Activated naive CD4-positive, alpha-beta T cell treated with anti-CD3 and anti-CD28 coated beads, Interleukin-2, amount 50 U/mL, for 24 hours (primary cell): ENCODE measurements at regions not wholly inside any gene's neighbourhood (a gene's known extent, or its start where the extent isn't known, plus 50 kb on each side); places are given as distances from the start of the nearest gene placed in this dataset.

ENCODE experiments used
- H3K27ac Mint-ChIP-seq: one replicate; pipeline ENCODE4 v1.8.0; 2021; ENCODE audit warnings: mild to moderate bottlenecking, mixed read lengths
- H3K27me3 Mint-ChIP-seq: one replicate; pipeline ENCODE4 v1.8.0; 2021; ENCODE audit warnings: mixed read lengths
- H3K36me3 Mint-ChIP-seq: one replicate; pipeline ENCODE4 v1.8.0; 2021; ENCODE audit warnings: mixed read lengths
- H3K4me1 Mint-ChIP-seq: one replicate; pipeline ENCODE4 v1.8.0; 2021; ENCODE audit warnings: mixed read lengths
- H3K4me3 Mint-ChIP-seq: one replicate; pipeline ENCODE4 v1.8.0; 2021; ENCODE audit warnings: mild to moderate bottlenecking, mixed read lengths
- H3K9me3 Mint-ChIP-seq: one replicate; pipeline ENCODE4 v1.8.0; 2021; ENCODE audit warnings: mixed read lengths

DNA sequence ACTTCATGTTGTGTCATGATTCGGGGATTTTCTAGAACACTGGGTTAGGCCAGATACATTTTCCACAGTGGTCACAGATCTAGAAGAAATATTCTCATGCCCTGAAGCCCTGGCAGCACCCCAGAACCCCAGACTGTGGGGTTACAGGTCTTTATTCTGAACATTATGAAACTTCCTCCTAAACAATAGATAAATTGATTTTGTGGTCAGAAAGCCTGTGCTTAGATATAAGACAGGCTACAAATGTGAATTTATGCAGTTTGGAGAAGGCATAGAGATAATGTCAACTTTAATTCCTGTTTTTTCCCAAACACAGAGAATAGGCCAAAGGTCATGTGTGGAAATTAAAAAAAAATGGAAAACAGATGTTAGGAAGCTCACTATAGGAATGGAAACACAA is 492.9 kb downstream of the SPRY1 start:
- H3K27me3 Mint-ChIP-seq = no peaks in the 10 kb centered on the region
- no peak overlapping the region for H3K4me3 Mint-ChIP-seq
- H3K4me1 Mint-ChIP-seq = no peaks in the 10 kb centered on the region
- H3K27ac Mint-ChIP-seq = no peak overlapping the region
- no peaks in the 10 kb centered on the region for H3K36me3 Mint-ChIP-seq
- H3K9me3 Mint-ChIP-seq = no peaks in the 10 kb centered on the region

DNA sequence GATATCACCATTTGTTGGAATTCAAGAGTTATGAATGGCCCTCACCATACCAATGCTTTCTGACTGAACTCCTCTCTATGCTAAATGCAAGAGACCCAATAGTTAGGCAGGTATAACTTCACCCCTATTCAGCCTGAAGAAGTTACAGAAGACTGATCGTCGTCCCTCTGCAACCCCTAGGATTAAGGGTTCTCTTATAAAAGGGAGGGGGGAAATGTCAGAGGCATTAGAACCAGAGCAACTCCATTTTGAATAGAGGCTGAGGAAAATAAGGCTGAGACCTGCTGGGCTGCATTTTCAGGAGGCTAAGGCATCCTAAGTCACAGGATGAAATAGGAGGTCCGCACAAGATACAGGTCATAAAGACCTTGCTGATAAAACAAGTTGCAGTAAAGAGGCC is 494.3 kb downstream of the SPRY1 start:
- Mint-ChIP-seq H3K4me3 (no peak overlapping the region), H3K27me3 (no peaks in the 10 kb centered on the region), H3K36me3 (no peaks in the 10 kb centered on the region), H3K4me1 (no peaks in the 10 kb centered on the region), H3K27ac (no peak overlapping the region), H3K9me3 (no peaks in the 10 kb centered on the region)

DNA sequence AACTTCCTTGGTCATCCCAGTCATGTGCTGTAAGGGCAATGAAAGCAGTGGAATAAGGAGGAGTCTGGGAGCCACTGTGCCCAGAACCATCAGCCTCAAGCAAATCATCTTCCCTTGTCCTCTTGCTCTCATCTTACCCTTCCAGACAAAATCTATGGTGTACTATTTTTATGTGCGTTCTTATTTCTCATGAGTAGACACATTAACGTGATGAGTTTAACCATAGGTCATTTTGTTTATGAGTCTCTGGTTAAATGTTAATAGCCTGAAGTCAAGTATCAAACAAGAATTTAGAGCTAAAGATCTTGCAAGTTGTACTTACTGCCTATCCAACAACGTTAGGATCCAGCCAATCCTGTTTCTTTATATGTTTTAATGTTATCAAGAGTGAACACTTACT is 495.3 kb downstream of the SPRY1 start:
- H3K4me3 Mint-ChIP-seq = no peak overlapping the region
- no peaks in the 10 kb centered on the region for H3K9me3 Mint-ChIP-seq
- no peaks in the 10 kb centered on the region for H3K36me3 Mint-ChIP-seq
- no peaks in the 10 kb centered on the region for H3K4me1 Mint-ChIP-seq
- H3K27ac Mint-ChIP-seq = no peak overlapping the region
- H3K27me3 Mint-ChIP-seq = no peaks in the 10 kb centered on the region

DNA sequence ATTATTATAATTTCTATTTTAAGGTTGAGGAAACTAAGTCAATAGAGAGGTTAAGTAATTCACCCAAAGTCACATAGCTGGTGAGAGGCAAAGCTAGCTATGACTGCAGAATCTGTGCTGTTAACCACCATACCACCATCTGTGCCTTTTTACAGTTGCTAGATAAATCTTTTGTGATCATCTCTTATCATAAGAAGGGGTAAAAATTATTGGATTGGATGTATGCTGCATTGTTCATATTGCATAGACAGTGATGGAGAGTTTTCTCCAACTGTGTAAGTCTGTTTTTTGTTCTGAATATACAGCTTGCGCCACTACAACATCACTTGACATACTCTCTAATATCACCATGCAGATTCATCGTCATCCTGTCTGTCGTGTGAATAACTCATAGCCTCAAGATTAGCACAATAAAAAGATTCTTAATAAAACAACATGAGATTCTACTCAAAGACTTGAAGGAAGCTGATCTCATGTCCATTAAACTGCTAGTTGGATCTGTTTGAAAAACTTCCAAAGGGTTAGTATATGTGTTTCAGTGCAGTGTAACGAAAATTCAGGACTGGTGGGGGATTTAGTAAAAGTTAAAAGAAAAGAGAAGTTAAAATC is 495.9 kb downstream of the SPRY1 start:
- H3K27me3 Mint-ChIP-seq = no peaks in the 10 kb centered on the region
- H3K27ac Mint-ChIP-seq = no peak overlapping the region
- no peak overlapping the region for H3K4me3 Mint-ChIP-seq
- no peaks in the 10 kb centered on the region for H3K36me3 Mint-ChIP-seq
- no peaks in the 10 kb centered on the region for H3K9me3 Mint-ChIP-seq
- no peaks in the 10 kb centered on the region for H3K4me1 Mint-ChIP-seq

DNA sequence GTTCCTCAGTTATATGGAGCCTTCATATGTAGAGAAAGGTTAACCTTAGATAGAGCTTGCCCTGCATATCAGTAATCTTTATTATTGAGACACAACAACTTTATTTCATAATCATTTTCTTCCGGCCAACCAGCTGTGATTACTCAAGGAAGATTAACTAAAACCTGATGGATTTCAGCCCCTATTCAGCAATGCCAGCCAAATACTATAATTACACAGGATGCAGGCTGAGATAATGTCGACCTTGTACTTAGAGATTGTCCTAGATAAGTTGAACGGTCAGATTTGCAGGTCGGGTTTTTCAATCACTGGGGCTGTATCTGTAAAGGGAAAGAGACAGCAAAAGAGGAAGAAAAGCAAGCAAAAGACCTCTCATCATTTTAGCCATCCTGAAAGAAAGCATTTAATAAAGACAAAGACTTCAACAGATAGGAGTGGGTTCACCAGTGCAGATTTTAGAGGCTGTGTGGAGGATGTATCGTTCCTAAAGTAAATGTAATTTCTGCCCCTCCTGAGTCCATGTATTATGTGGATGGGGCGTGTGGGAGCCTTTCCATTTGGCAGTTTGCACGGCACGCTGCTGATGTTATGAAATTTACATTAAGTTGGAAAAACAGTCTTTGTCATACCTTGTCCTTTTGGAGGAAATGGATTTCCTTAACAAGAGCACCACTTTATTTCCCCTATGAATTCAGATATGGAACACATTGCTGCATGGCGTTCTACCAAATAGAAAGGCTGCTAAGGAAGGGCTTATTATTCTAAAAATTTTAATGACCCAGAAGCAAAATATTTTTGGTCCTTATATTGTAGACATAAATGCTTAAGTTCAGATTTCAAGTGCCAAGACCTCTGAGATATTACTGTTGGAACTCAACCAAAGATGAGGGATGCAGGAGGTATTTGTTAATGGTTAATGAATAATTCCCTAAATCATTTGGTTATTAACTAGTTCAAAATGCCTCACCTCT is 496.7 kb downstream of the SPRY1 start:
- Mint-ChIP-seq H3K36me3 (no peaks in the 10 kb centered on the region), H3K4me3 (no peak overlapping the region), H3K4me1 (no peaks in the 10 kb centered on the region), H3K27ac (no peak overlapping the region), H3K27me3 (no peaks in the 10 kb centered on the region), H3K9me3 (no peaks in the 10 kb centered on the region)

DNA sequence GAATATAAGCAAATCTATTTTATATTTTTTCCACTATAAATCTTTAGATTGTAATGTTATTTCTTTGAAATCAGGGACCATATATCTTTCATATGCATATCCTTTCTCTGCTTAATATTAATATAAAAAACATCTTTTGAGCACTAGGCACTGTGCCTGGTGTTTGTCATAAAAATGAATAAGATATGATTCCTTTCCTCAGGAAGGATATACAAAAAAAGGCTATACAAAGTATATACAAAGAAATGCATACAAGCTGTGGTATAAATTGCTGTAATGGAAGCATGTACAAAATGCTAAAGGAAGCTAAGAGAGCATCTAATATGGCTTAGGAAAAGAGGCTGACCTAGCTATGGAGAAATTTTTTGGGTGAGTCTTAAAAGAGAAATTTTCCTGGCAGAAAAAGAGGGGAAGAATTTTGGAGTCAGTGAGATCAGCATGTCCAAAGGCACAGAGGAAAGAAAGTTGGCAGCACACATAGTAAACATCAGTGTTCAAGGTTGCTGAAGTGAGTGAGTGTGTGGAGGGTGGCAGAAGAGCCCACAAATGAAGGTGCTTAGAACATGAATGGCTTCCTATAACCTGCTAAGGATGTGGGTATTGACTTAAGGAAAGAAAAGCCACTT is 500.0 kb downstream of the SPRY1 start:
- no peaks in the 10 kb centered on the region for H3K4me1 Mint-ChIP-seq
- no peaks in the 10 kb centered on the region for H3K9me3 Mint-ChIP-seq
- no peak overlapping the region for H3K4me3 Mint-ChIP-seq
- no peak overlapping the region for H3K27ac Mint-ChIP-seq
- no peaks in the 10 kb centered on the region for H3K36me3 Mint-ChIP-seq
- H3K27me3 Mint-ChIP-seq = no peaks in the 10 kb centered on the region

DNA sequence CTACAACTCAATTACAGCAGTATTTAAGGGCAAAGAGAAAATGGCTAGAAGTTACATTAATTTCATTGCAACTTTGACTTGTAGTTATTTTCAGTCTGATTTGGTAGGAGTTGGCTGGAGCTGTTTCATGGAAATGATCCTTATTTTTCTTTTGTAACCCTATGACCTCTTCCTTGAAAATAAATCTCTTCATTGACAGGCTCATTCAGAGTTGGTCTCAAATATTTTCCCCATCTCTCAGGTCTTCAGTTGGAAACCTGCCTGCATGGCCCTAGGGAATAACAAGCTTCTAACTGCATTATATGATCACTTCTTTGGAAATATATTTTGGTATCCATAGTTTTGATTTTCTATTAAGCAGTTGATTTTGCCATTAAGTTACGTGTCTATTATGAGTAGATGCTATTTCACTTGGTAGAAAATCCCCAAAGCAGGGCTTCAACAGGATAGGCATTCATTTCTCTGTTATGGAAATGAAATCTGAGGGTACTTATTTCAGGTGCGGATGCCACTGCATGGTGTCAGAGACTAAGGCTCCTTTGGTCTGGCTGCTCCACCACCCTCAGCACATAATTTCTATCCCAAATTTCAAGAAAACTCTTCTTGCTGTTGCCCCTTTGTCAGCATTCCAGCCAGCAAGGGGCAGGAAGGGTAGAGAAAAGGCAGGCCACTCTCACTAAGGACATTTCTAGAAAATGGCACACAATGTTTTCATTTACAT is 502.5 kb downstream of the SPRY1 start:
- H3K27me3 Mint-ChIP-seq = no peaks in the 10 kb centered on the region
- no peaks in the 10 kb centered on the region for H3K36me3 Mint-ChIP-seq
- no peaks in the 10 kb centered on the region for H3K4me1 Mint-ChIP-seq
- no peaks in the 10 kb centered on the region for H3K9me3 Mint-ChIP-seq
- H3K27ac Mint-ChIP-seq = no peak overlapping the region
- H3K4me3 Mint-ChIP-seq = no peak overlapping the region

- Mint-ChIP-seq H3K9me3 (no peaks in the 10 kb centered on the region), H3K4me3 (no peak overlapping the region), H3K27me3 (no peaks in the 10 kb centered on the region), H3K36me3 (no peaks in the 10 kb centered on the region), H3K4me1 (no peaks in the 10 kb centered on the region), H3K27ac (no peak overlapping the region)
Measured at GRCh38 chr4:123904882-123905281, 508.3 kb downstream of the SPRY1 start.

DNA sequence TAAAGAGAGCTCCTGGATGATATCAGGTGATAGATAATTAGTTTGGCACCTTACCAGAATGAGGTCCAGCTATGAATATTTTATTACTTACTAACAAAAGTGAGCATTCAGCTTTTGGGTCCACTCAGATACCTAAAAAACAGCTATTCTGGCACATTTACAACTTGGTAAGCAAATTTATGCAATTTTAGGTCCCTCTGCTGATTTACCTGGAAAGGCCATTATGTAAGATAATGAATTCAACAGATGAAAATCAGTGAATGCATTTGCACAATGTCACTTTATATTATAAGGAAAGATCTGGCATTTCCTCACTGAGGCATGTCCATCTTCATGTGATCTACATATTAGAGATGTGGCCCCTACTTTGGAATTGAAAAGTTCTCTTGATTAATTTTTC is 517.0 kb downstream of the SPRY1 start:
- Mint-ChIP-seq H3K36me3 (no peaks in the 10 kb centered on the region), H3K4me1 (no peaks in the 10 kb centered on the region), H3K27ac (no peak overlapping the region), H3K27me3 (no peaks in the 10 kb centered on the region), H3K9me3 (no peaks in the 10 kb centered on the region), H3K4me3 (no peak overlapping the region)

GRCh38 chr4:123916821-123917220 is 520.2 kb downstream of the SPRY1 start:
- Mint-ChIP-seq H3K27ac (no peak overlapping the region), H3K4me3 (no peak overlapping the region), H3K4me1 (no peaks in the 10 kb centered on the region), H3K9me3 (no peaks in the 10 kb centered on the region), H3K36me3 (no peaks in the 10 kb centered on the region), H3K27me3 (no peaks in the 10 kb centered on the region)

DNA sequence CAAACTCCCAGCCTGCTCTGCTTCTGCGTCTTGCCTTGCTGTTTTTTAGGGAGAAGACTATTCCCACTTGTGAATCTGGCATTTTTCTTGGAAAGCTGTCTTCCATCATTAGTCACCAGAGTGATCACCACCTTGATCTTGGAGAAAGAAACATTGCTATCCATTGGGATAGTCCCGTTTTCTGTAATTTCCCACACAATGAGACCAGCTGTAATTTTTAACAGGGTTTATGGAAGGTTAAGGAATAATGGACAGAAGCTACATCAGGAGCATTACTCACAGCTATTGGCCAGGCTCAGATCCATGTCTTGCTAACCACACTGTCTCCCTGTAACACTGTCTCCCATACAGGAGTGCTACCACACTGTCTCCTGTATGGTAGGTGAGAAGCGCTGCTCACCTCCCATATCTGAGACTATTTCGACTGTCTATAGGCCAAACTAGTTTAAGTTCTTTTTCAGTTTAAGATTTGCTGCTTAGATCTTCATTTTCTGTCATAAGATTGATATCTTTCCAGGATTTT is 523.0 kb downstream of the SPRY1 start:
- no peak overlapping the region for H3K4me3 Mint-ChIP-seq
- H3K4me1 Mint-ChIP-seq = no peaks in the 10 kb centered on the region
- H3K27ac Mint-ChIP-seq = no peak overlapping the region
- no peaks in the 10 kb centered on the region for H3K36me3 Mint-ChIP-seq
- peaks cover 3% of the 10 kb centered on the region for H3K9me3 Mint-ChIP-seq
- H3K27me3 Mint-ChIP-seq = no peaks in the 10 kb centered on the region

DNA sequence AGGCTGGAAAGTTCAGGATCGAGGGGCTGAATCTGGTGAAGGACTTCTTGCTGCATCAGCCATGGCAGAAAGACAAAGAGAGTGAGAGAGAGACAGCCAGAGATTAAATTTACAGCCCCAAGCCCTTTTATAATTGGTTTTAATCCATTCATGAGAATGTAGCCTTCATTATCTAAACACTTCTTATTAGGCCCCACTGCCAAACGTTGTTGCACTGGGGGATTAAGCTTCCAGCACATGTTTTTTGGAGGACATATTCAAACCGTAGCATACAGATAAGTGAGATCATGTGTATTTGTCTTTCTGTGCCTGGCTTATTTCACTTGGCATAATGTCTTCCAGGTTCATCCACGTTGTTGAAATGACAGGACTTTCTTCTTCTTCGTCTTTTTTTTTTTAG is 524.7 kb downstream of the SPRY1 start:
- H3K27me3 Mint-ChIP-seq = peaks cover 2% of the 10 kb centered on the region
- H3K27ac Mint-ChIP-seq = no peak overlapping the region
- peaks cover 10% of the 10 kb centered on the region for H3K9me3 Mint-ChIP-seq
- no peaks in the 10 kb centered on the region for H3K36me3 Mint-ChIP-seq
- no peak overlapping the region for H3K4me3 Mint-ChIP-seq
- H3K4me1 Mint-ChIP-seq = no peaks in the 10 kb centered on the region

GRCh38 chr4:123922847-123923246 is 526.3 kb downstream of the SPRY1 start:
- Mint-ChIP-seq H3K9me3 (peaks cover 10% of the 10 kb centered on the region), H3K27me3 (peaks cover 2% of the 10 kb centered on the region), H3K4me3 (no peak overlapping the region), H3K36me3 (no peaks in the 10 kb centered on the region), H3K27ac (no peak overlapping the region), H3K4me1 (no peaks in the 10 kb centered on the region)

DNA sequence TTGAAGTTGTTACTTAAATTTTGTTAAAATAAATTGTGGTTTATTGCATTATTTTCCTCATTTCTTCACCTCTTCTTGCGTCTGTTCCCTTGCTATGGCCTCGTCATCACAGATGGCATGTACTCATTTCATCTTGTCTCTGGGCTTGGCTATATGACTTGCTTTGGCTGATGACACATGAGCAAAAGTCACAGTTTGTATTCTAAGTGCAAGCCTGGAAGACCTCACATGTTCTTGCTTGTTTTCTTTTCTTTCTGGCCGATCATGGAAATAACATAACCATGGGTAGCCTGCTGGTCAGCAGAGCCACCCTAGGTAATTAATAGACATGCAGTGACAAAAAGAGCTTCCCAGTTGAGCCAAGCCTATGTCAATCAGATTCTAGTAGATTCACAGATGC is 527.9 kb downstream of the SPRY1 start:
- H3K27me3 Mint-ChIP-seq = peaks cover 4% of the 10 kb centered on the region
- peaks cover 10% of the 10 kb centered on the region for H3K9me3 Mint-ChIP-seq
- H3K27ac Mint-ChIP-seq = no peak overlapping the region
- H3K36me3 Mint-ChIP-seq = no peaks in the 10 kb centered on the region
- no peaks in the 10 kb centered on the region for H3K4me1 Mint-ChIP-seq
- no peak overlapping the region for H3K4me3 Mint-ChIP-seq

DNA sequence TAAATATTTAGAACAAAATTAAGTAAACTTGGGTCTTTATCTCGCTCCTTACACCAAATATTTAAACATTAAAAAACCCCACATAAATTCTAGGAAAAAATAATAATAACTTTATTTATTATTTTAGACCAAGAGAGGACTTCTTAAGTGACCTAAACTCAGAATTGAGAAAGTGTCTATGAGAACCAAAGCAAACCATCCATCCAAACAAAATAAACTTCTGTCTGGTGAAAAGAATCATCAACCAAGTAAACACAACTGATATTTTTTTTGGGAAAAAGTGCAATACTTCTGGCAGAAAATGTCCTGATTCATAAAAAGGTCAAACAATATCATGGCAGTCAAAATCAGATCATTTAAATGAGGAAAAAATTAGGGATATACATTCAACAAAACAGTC is 533.0 kb downstream of the SPRY1 start:
- no peaks in the 10 kb centered on the region for H3K36me3 Mint-ChIP-seq
- no peak overlapping the region for H3K27ac Mint-ChIP-seq
- H3K4me3 Mint-ChIP-seq = no peak overlapping the region
- H3K27me3 Mint-ChIP-seq = peaks cover 4% of the 10 kb centered on the region
- H3K4me1 Mint-ChIP-seq = no peaks in the 10 kb centered on the region
- H3K9me3 Mint-ChIP-seq = peaks cover 7% of the 10 kb centered on the region
